ENCODE measurements at regions not wholly inside any gene's neighbourhood (a gene's known extent, or its start where the extent isn't known, plus 50 kb on each side); places are given as distances from the start of the nearest gene placed in this dataset.
"Not testable (repeated sequence)": the region's sequence is repeated elsewhere in the genome, so short reads cannot be mapped to it uniquely, and the experiment has no call there.

DNA sequence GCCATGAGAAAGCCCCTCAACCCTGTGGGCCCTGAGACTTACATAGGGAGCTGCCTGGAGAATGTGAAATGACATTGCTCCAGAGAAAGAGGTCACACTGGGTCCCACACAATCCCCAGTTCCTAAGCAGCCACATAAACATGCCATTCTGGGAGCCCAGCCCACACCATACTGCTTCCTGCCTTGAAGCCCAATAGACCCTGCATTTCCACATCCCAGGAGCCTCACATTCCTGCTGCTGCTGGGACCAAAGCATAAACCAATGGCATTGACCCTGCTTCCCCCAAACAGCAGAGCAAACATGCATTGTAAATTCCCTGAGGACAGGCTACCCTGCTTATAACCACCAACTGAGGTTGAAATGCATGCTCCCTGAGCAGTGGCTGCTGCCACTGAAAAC is 1117.6 kb upstream of the SLC39A10 start:
- H3K4me3 ChIP-seq (ENCODE audit: low read length in 2 of 2): no peak overlapping the region
- H3K9me3 ChIP-seq (ENCODE audit: control insufficient read depth in 2 of 2, low read length in 2 of 2): no peaks in the 10 kb centered on the region
- H3K27ac ChIP-seq (ENCODE audit: low read length): no peak overlapping the region
- no peaks in the 10 kb centered on the region for H3K27me3 ChIP-seq (ENCODE audit: control insufficient read depth in 1 of 2, insufficient read depth in 2 of 2, low read length in 2 of 2)
- H3K9ac ChIP-seq (ENCODE audit: low read length in 2 of 2): no peak overlapping the region
- no peaks in the 10 kb centered on the region for H3K4me1 ChIP-seq (ENCODE audit: control insufficient read depth, insufficient read depth, low read length)
- no peaks in the 10 kb centered on the region for H3K36me3 ChIP-seq (ENCODE audit: control insufficient read depth in 2 of 2, insufficient read depth in 2 of 2, low read length in 2 of 2)

DNA sequence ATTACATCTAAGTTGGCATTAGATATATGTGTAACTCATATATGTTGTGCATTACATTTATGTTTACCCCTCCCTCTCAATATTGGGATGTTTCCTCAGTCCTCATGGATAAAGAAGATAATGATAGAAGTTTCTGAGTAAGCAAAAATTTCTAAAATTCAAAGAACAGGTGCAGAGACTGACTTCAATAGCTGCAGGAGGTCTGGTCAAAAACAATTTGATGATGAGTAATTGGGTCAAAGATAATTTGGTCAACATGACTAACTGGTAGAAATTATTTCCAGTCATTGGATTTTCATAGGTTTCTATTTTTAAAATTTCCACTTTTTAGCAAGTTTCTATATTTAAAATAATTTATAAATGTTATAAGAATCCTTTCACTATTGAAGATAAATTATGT is 1130.9 kb upstream of the SLC39A10 start:
- H3K27me3 ChIP-seq (ENCODE audit: control insufficient read depth in 1 of 2, insufficient read depth in 2 of 2, low read length in 2 of 2): no peaks in the 10 kb centered on the region
- H3K4me3 ChIP-seq (ENCODE audit: low read length in 2 of 2): no peak overlapping the region
- no peak overlapping the region for H3K9ac ChIP-seq (ENCODE audit: low read length in 2 of 2)
- no peak overlapping the region for H3K27ac ChIP-seq (ENCODE audit: low read length)
- H3K9me3 ChIP-seq (ENCODE audit: control insufficient read depth in 2 of 2, low read length in 2 of 2): no peaks in the 10 kb centered on the region
- no peaks in the 10 kb centered on the region for H3K4me1 ChIP-seq (ENCODE audit: control insufficient read depth, insufficient read depth, low read length)
- H3K36me3 ChIP-seq (ENCODE audit: control insufficient read depth in 2 of 2, insufficient read depth in 2 of 2, low read length in 2 of 2): no peaks in the 10 kb centered on the region

DNA sequence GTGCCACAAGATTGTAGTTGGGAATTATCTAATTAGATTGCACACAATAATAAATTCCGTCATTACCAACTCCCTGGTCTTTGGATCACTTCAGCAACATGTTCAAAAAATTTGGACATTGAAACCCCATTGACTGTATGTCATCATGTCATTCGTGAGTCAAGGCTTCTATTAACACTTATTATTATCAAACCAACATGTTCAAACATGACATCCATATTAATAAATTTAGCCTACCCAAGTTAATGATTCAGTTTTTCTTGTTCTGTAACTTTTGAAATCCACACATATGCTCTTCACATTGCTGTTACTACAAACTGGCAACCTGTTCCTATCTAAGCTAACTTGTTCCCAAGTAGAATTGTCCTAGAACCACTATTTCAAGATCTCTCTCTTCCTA is 1142.7 kb upstream of the SLC39A10 start:
- H3K27me3 ChIP-seq (ENCODE audit: control insufficient read depth in 1 of 2, insufficient read depth in 2 of 2, low read length in 2 of 2): no peaks in the 10 kb centered on the region
- no peak overlapping the region for H3K27ac ChIP-seq (ENCODE audit: low read length)
- H3K4me1 ChIP-seq (ENCODE audit: control insufficient read depth, insufficient read depth, low read length): no peaks in the 10 kb centered on the region
- no peak overlapping the region for H3K9ac ChIP-seq (ENCODE audit: low read length in 2 of 2)
- H3K36me3 ChIP-seq (ENCODE audit: control insufficient read depth in 2 of 2, insufficient read depth in 2 of 2, low read length in 2 of 2): no peaks in the 10 kb centered on the region
- no peak overlapping the region for H3K4me3 ChIP-seq (ENCODE audit: low read length in 2 of 2)
- no peaks in the 10 kb centered on the region for H3K9me3 ChIP-seq (ENCODE audit: control insufficient read depth in 2 of 2, low read length in 2 of 2)

DNA sequence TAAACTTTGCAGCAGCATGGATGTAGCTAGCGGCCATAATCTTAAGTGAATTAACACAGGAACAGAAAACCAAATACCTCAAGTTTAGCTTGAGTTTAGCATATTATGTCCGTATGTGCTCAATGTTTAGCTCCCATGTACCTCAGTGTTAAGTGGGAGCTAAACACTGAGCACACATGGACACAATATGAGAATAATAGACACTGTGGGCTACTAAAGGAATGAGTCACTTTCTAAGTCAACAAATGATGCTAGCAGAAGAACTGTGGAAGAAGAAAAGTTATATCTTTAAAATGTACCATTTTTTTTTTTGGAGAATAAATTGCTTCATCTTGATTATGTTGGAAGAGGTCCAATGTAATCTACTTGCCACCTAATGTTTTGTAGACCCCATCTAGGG is 1146.0 kb upstream of the SLC39A10 start:
- H3K4me1 ChIP-seq (ENCODE audit: control insufficient read depth, insufficient read depth, low read length); H3K9me3 ChIP-seq (ENCODE audit: control insufficient read depth in 2 of 2, low read length in 2 of 2); H3K9ac ChIP-seq (ENCODE audit: low read length in 2 of 2); H3K27ac ChIP-seq (ENCODE audit: low read length); H3K4me3 ChIP-seq (ENCODE audit: low read length in 2 of 2); H3K36me3 ChIP-seq (ENCODE audit: control insufficient read depth in 2 of 2, insufficient read depth in 2 of 2, low read length in 2 of 2); H3K27me3 ChIP-seq (ENCODE audit: control insufficient read depth in 1 of 2, insufficient read depth in 2 of 2, low read length in 2 of 2): not testable (repeated sequence)

DNA sequence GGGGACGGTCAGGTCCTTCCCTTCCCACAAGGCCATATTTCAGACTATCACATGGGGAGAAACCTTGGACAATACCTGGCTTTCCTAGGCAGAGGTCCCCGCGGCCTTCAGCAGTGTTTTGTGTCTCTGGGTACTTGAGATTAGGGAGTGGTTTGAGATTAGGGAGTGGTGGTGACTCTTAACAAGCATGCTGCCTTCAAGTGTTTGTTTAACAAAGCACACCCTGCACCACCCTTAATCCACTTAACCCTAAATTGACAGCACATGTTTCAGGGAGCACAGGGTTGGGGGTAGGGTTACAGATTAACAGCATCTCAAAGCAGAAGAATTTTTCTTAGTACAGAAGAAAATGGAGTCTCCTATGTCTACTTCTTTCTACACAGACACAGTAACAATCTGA is 1152.2 kb upstream of the SLC39A10 start:
- H3K36me3 ChIP-seq (ENCODE audit: control insufficient read depth in 2 of 2, insufficient read depth in 2 of 2, low read length in 2 of 2); H3K4me1 ChIP-seq (ENCODE audit: control insufficient read depth, insufficient read depth, low read length): not testable (repeated sequence)

DNA sequence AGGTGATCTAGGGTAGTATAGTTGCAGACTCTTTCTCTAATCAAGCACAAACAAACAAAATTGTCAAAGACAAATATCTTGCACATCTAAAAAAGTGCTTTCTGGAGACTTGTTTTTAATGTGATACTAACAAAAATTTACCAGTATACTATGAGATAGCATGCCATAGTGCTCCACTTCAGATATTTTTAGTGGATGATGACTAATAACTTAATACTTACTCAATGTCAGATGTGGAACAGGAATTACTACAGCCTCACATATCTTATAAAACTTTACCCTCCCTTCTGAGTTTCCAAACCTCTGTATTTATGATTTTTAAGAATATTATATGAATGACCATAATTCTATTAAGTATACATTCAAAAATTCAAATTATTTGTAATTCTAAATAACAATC is 1162.0 kb upstream of the SLC39A10 start:
- Histone ChIP-seq H3K4me1 (ENCODE audit: control insufficient read depth, insufficient read depth, low read length) (no peaks in the 10 kb centered on the region), H3K27ac (ENCODE audit: low read length) (no peak overlapping the region), H3K36me3 (ENCODE audit: control insufficient read depth in 2 of 2, insufficient read depth in 2 of 2, low read length in 2 of 2) (no peaks in the 10 kb centered on the region), H3K27me3 (ENCODE audit: control insufficient read depth in 1 of 2, insufficient read depth in 2 of 2, low read length in 2 of 2) (no peaks in the 10 kb centered on the region), H3K9ac (ENCODE audit: low read length in 2 of 2) (no peak overlapping the region), H3K4me3 (ENCODE audit: low read length in 2 of 2) (no peak overlapping the region), H3K9me3 (ENCODE audit: control insufficient read depth in 2 of 2, low read length in 2 of 2) (no peaks in the 10 kb centered on the region)

More for the DNA sequence above, 1152.2 kb upstream of the SLC39A10 start:
- H3K4me3 ChIP-seq (ENCODE audit: low read length in 2 of 2); H3K27me3 ChIP-seq (ENCODE audit: control insufficient read depth in 1 of 2, insufficient read depth in 2 of 2, low read length in 2 of 2); H3K9ac ChIP-seq (ENCODE audit: low read length in 2 of 2); H3K9me3 ChIP-seq (ENCODE audit: control insufficient read depth in 2 of 2, low read length in 2 of 2); H3K27ac ChIP-seq (ENCODE audit: low read length): not testable (repeated sequence)

DNA sequence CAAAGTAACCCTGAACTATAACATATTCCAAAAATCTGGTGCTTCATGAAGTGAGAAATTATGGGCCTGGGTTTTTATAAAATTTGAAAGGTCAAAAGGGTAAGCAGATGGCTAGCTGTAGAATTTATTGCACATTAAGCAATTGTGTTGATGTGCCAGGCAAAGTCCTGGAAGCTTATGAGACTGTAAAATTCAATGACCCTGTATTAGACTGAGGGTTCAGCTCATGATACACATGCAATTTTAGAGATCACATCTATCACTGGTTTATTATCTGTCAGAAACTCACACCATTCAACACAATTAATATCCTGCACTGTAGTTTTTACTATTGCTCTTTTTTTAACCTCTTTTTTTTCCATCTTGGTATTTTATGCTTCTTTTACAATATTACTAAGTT is 1162.6 kb upstream of the SLC39A10 start:
- Histone ChIP-seq H3K4me3 (ENCODE audit: low read length in 2 of 2) (no peak overlapping the region), H3K4me1 (ENCODE audit: control insufficient read depth, insufficient read depth, low read length) (no peaks in the 10 kb centered on the region), H3K9ac (ENCODE audit: low read length in 2 of 2) (no peak overlapping the region), H3K36me3 (ENCODE audit: control insufficient read depth in 2 of 2, insufficient read depth in 2 of 2, low read length in 2 of 2) (no peaks in the 10 kb centered on the region), H3K27me3 (ENCODE audit: control insufficient read depth in 1 of 2, insufficient read depth in 2 of 2, low read length in 2 of 2) (no peaks in the 10 kb centered on the region), H3K27ac (ENCODE audit: low read length) (no peak overlapping the region), H3K9me3 (ENCODE audit: control insufficient read depth in 2 of 2, low read length in 2 of 2) (no peaks in the 10 kb centered on the region)

DNA sequence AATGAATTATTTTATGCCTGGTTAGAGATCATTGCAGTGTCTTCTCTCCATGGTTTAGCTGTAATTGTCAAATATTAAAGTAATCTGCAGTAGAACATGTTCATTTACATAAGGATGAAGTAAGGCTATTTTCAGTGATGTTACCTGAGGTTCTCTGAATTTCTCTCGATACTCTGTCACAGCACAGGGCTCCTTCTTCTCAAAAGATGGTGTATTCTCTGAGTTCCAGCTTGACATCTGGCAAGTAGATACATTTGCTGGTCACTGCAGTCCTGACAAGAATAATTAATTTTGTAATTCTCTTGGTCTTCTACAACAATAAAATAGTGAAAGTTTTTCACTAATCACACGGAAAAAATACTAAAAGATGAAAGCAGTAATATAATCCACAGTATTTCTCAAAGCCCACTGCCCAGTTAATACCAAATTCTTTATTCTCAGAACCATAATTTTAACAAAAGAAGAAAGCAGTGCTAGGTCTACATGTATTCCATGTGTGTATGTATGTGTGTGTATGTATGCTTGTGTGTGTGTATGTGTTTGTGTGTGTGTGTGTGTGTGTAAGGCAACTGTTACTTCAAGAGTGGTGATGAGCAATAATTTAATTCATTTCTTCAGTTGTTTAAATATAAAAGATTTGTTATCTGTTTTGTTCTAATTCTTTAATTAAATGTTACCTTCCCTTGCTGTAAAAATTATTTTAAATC is 1165.5 kb upstream of the SLC39A10 start:
- Histone ChIP-seq H3K9me3 (ENCODE audit: control insufficient read depth in 2 of 2, low read length in 2 of 2) (no peaks in the 10 kb centered on the region), H3K36me3 (ENCODE audit: control insufficient read depth in 2 of 2, insufficient read depth in 2 of 2, low read length in 2 of 2) (no peaks in the 10 kb centered on the region), H3K27ac (ENCODE audit: low read length) (no peak overlapping the region), H3K9ac (ENCODE audit: low read length in 2 of 2) (no peak overlapping the region), H3K4me1 (ENCODE audit: control insufficient read depth, insufficient read depth, low read length) (no peaks in the 10 kb centered on the region), H3K27me3 (ENCODE audit: control insufficient read depth in 1 of 2, insufficient read depth in 2 of 2, low read length in 2 of 2) (no peaks in the 10 kb centered on the region), H3K4me3 (ENCODE audit: low read length in 2 of 2) (no peak overlapping the region)

DNA sequence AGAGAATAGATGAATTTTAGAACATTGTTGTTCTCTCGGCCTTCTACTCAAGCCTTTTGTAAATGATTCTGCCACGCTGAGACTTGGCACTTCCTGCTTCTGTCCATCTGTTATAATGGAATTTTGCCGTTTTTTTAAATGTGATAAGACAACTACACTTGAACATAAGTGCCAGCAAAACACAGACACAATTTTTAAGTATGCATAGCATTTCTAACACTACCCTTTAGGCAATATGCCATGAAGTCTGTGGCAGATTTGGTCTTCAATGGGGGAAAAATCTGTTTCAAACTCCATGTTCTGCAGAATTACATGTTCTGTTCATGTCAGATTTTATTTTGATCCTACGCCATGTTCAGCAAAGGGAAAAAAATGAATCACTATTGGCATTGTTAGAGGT is 1170.7 kb upstream of the SLC39A10 start:
- Histone ChIP-seq H3K9me3 (ENCODE audit: control insufficient read depth in 2 of 2, low read length in 2 of 2) (no peaks in the 10 kb centered on the region), H3K9ac (ENCODE audit: low read length in 2 of 2) (no peak overlapping the region), H3K27ac (ENCODE audit: low read length) (no peak overlapping the region), H3K27me3 (ENCODE audit: control insufficient read depth in 1 of 2, insufficient read depth in 2 of 2, low read length in 2 of 2) (no peaks in the 10 kb centered on the region), H3K4me3 (ENCODE audit: low read length in 2 of 2) (no peak overlapping the region), H3K4me1 (ENCODE audit: control insufficient read depth, insufficient read depth, low read length) (no peaks in the 10 kb centered on the region), H3K36me3 (ENCODE audit: control insufficient read depth in 2 of 2, insufficient read depth in 2 of 2, low read length in 2 of 2) (no peaks in the 10 kb centered on the region)

DNA sequence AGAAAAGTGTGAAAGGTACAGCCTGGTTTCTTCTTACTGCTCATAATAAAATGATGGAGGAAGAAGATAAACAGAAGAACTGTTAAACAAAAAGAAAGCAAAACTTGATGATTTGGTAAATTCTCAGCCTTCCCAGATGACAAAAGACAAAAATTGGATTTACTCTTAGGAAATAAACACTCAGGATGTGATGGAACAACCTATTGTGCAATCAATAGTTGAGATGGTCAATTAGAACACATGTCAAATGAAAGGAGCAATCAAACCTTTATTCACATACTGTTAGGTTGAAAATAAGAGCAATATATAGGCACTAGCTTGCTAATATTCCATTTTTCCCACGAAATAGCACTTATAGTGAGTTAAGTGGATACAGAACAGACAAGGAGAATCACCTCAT is 1174.0 kb upstream of the SLC39A10 start:
- Histone ChIP-seq H3K9ac (ENCODE audit: low read length in 2 of 2) (no peak overlapping the region), H3K4me3 (ENCODE audit: low read length in 2 of 2) (no peak overlapping the region), H3K27ac (ENCODE audit: low read length) (no peak overlapping the region), H3K36me3 (ENCODE audit: control insufficient read depth in 2 of 2, insufficient read depth in 2 of 2, low read length in 2 of 2) (no peaks in the 10 kb centered on the region), H3K4me1 (ENCODE audit: control insufficient read depth, insufficient read depth, low read length) (no peaks in the 10 kb centered on the region), H3K9me3 (ENCODE audit: control insufficient read depth in 2 of 2, low read length in 2 of 2) (no peaks in the 10 kb centered on the region), H3K27me3 (ENCODE audit: control insufficient read depth in 1 of 2, insufficient read depth in 2 of 2, low read length in 2 of 2) (no peaks in the 10 kb centered on the region)

DNA sequence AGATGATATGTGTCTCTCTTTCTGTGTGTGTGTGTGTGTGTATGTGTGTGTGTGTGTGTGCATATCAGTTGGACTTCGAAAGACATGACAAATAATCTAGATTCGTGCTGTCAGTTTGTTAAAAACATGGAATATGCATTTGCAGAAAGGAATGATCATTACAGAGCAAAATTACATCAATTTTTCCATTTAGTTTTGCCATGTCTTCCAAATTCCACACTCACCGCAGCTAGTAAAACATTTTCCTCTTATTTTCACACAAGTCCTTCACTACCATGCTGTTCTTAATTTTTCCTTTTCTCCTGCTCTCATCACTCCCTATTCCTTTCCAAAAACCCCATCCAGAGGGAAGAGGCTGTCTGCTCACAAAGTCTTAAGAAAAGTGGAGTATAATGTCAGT is 1191.4 kb upstream of the SLC39A10 start:
- no peak overlapping the region for H3K9ac ChIP-seq (ENCODE audit: low read length in 2 of 2)
- no peaks in the 10 kb centered on the region for H3K36me3 ChIP-seq (ENCODE audit: control insufficient read depth in 2 of 2, insufficient read depth in 2 of 2, low read length in 2 of 2)
- H3K4me3 ChIP-seq (ENCODE audit: low read length in 2 of 2): no peak overlapping the region
- no peaks in the 10 kb centered on the region for H3K9me3 ChIP-seq (ENCODE audit: control insufficient read depth in 2 of 2, low read length in 2 of 2)
- H3K27me3 ChIP-seq (ENCODE audit: control insufficient read depth in 1 of 2, insufficient read depth in 2 of 2, low read length in 2 of 2): no peaks in the 10 kb centered on the region
- H3K27ac ChIP-seq (ENCODE audit: low read length): no peak overlapping the region
- no peaks in the 10 kb centered on the region for H3K4me1 ChIP-seq (ENCODE audit: control insufficient read depth, insufficient read depth, low read length)

Data from stomach smooth muscle (tissue), 2 donors.